ENCODE measurements at regions not wholly inside any gene's neighbourhood (a gene's known extent, or its start where the extent isn't known, plus 50 kb on each side); places are given as distances from the start of the nearest gene placed in this dataset.

- H3K27me3 ChIP-seq (ENCODE audit: insufficient read depth, low read length), result no peaks in the 10 kb centered on the region
- no peak overlapping the region for H3K27ac ChIP-seq (ENCODE audit: low read depth, low read length)
- H3K36me3 ChIP-seq (ENCODE audit: insufficient read depth, low read length), result no peaks in the 10 kb centered on the region
- no peak overlapping the region for H3K4me3 ChIP-seq (ENCODE audit: low read length)
- H3K9ac ChIP-seq (ENCODE audit: low read depth, low read length), result no peak overlapping the region
- no peaks in the 10 kb centered on the region for H3K9me3 ChIP-seq (ENCODE audit: insufficient read depth, low read depth, low read length)
- no peaks in the 10 kb centered on the region for H3K4me1 ChIP-seq (ENCODE audit: insufficient read depth, low read length)
These were observed 182.6 kb upstream of the PUDP start for GRCh38 chrX:7330556-7330955.

- H3K4me1 ChIP-seq (ENCODE audit: insufficient read depth, low read length), result no peaks in the 10 kb centered on the region
- no peak overlapping the region for H3K4me3 ChIP-seq (ENCODE audit: low read length)
- 96% methylated on average over 2 of the region's 2 CpGs for WGBS
- no peaks in the 10 kb centered on the region for H3K9me3 ChIP-seq (ENCODE audit: insufficient read depth, low read depth, low read length)
- no peaks in the 10 kb centered on the region for H3K27me3 ChIP-seq (ENCODE audit: insufficient read depth, low read length)
- H3K27ac ChIP-seq (ENCODE audit: low read depth, low read length), result no peak overlapping the region
- no peaks in the 10 kb centered on the region for H3K36me3 ChIP-seq (ENCODE audit: insufficient read depth, low read length)
- H3K9ac ChIP-seq (ENCODE audit: low read depth, low read length), result no peak overlapping the region
These were observed 170.7 kb upstream of the PUDP start for GRCh38 chrX:7318661-7319060.

GRCh38 chrX:7318241-7318640 lies 170.3 kb upstream of the PUDP start:
- H3K9me3 ChIP-seq (ENCODE audit: insufficient read depth, low read depth, low read length), result no peaks in the 10 kb centered on the region
- H3K9ac ChIP-seq (ENCODE audit: low read depth, low read length), result no peak overlapping the region
- no peak overlapping the region for H3K4me3 ChIP-seq (ENCODE audit: low read length)
- H3K27me3 ChIP-seq (ENCODE audit: insufficient read depth, low read length), result no peaks in the 10 kb centered on the region
- no peaks in the 10 kb centered on the region for H3K36me3 ChIP-seq (ENCODE audit: insufficient read depth, low read length)
- no peak overlapping the region for H3K27ac ChIP-seq (ENCODE audit: low read depth, low read length)
- 95% methylated on average over 6 of the region's 7 CpGs for WGBS
- no peaks in the 10 kb centered on the region for H3K4me1 ChIP-seq (ENCODE audit: insufficient read depth, low read length)

GRCh38 chrX:7316887-7317286 lies 168.9 kb upstream of the PUDP start:
- H3K4me1 ChIP-seq (ENCODE audit: insufficient read depth, low read length), result no peaks in the 10 kb centered on the region
- WGBS, result no CpG with 5 or more reads among the region's 2 CpGs
- H3K4me3 ChIP-seq (ENCODE audit: low read length), result no peak overlapping the region
- H3K36me3 ChIP-seq (ENCODE audit: insufficient read depth, low read length), result no peaks in the 10 kb centered on the region
- no peaks in the 10 kb centered on the region for H3K27me3 ChIP-seq (ENCODE audit: insufficient read depth, low read length)
- H3K9me3 ChIP-seq (ENCODE audit: insufficient read depth, low read depth, low read length), result no peaks in the 10 kb centered on the region
- no peak overlapping the region for H3K27ac ChIP-seq (ENCODE audit: low read depth, low read length)
- no peak overlapping the region for H3K9ac ChIP-seq (ENCODE audit: low read depth, low read length)

DNA sequence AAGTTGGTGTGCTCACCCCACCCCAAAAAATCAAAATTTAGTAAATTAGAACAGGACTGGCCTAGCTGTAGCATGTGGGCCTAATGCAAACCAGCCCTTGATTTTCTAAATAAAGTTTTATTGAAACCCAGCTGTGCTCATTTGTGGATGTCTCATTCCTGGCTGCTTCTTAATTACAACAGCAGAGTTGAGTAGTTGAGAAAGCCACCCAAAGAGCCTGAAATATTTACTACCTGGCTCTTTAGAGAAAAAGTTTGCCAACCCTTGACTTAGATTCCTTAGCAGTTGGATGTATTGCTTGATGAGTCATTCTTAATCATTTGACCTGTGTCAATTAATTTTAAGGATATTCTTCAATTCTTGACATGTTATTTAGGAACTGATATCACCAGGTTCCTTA lies 168.3 kb upstream of the PUDP start:
- H3K27me3 ChIP-seq (ENCODE audit: insufficient read depth, low read length), result no peaks in the 10 kb centered on the region
- no peaks in the 10 kb centered on the region for H3K9me3 ChIP-seq (ENCODE audit: insufficient read depth, low read depth, low read length)
- no peaks in the 10 kb centered on the region for H3K4me1 ChIP-seq (ENCODE audit: insufficient read depth, low read length)
- H3K27ac ChIP-seq (ENCODE audit: low read depth, low read length), result no peak overlapping the region
- H3K9ac ChIP-seq (ENCODE audit: low read depth, low read length), result no peak overlapping the region
- H3K4me3 ChIP-seq (ENCODE audit: low read length), result no peak overlapping the region
- no peaks in the 10 kb centered on the region for H3K36me3 ChIP-seq (ENCODE audit: insufficient read depth, low read length)

DNA sequence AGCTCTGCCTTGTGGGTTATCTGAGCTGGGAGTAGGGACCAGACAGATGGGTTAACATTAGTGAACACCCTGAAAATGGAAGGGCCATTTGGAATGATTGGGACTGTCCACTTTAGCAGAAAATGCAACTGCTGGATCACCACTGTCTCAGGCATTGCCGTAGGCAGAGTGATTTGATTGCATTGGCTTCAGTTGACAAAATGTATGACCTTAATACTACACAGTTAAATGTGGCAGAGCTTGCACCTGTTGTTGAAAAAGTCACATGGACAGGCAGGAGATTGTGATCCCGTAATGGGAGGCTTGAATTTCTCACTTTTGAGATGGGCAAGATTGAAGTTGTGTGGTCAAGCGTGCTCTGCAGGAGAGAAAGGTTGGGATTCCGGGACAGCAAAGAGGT lies 166.5 kb upstream of the PUDP start:
- Histone ChIP-seq H3K27ac (ENCODE audit: low read depth, low read length) (no peak overlapping the region), H3K4me3 (ENCODE audit: low read length) (no peak overlapping the region), H3K4me1 (ENCODE audit: insufficient read depth, low read length) (no peaks in the 10 kb centered on the region), H3K36me3 (ENCODE audit: insufficient read depth, low read length) (no peaks in the 10 kb centered on the region), H3K27me3 (ENCODE audit: insufficient read depth, low read length) (no peaks in the 10 kb centered on the region), H3K9me3 (ENCODE audit: insufficient read depth, low read depth, low read length) (no peaks in the 10 kb centered on the region), H3K9ac (ENCODE audit: low read depth, low read length) (no peak overlapping the region)
- WGBS, result 88% methylated on average over 4 of the region's 4 CpGs

DNA sequence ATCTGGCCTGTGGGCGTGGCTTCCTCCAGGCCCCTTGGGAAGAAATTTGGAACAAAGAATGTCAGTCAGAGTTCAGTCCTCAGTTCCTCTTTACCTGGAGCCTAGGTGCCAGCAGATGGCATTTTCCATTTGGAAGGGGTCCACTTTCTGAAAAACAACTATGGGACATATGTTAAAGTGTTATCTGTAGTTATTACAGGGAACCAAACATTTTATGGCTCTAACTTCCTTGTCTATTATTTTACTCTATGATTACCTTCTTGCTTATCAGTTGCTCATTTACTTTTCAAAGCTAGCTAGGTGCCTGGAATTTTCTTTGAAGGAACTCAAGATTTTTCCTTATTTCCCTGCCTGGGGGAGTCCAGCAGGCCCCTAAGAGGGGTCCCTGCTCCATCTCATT lies 159.8 kb upstream of the PUDP start:
- WGBS, result 85% methylated on average over 1 of the region's 1 CpG
- no peaks in the 10 kb centered on the region for H3K36me3 ChIP-seq (ENCODE audit: insufficient read depth, low read length)
- H3K9me3 ChIP-seq (ENCODE audit: insufficient read depth, low read depth, low read length), result no peaks in the 10 kb centered on the region
- no peak overlapping the region for H3K27ac ChIP-seq (ENCODE audit: low read depth, low read length)
- H3K4me3 ChIP-seq (ENCODE audit: low read length), result no peak overlapping the region
- no peak overlapping the region for H3K9ac ChIP-seq (ENCODE audit: low read depth, low read length)
- H3K27me3 ChIP-seq (ENCODE audit: insufficient read depth, low read length), result no peaks in the 10 kb centered on the region
- no peaks in the 10 kb centered on the region for H3K4me1 ChIP-seq (ENCODE audit: insufficient read depth, low read length)

DNA sequence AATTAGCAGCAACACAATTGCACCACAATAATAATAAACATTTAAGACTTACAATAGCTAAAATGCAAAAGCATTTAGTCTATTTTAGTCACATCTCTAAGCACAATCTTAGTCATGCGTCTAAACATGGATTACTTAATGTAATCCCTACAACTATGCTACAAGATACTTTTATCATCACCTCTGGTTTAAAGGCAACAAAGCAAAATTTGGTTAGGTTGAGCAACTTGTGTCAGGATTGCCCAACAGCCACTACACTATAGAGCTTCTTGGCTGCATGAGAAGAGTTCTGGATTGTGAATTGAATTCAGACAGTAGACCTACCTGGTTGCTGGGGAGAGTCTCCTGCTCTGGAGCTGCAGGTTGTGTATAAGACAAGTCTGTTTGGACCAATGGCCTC lies 146.5 kb upstream of the PUDP start:
- WGBS, result 85% methylated on average over 1 of the region's 1 CpG
- H3K27me3 ChIP-seq (ENCODE audit: insufficient read depth, low read length), result no peaks in the 10 kb centered on the region
- H3K9me3 ChIP-seq (ENCODE audit: insufficient read depth, low read depth, low read length), result no peaks in the 10 kb centered on the region
- H3K4me1 ChIP-seq (ENCODE audit: insufficient read depth, low read length), result no peaks in the 10 kb centered on the region
- H3K9ac ChIP-seq (ENCODE audit: low read depth, low read length), result no peak overlapping the region
- no peak overlapping the region for H3K27ac ChIP-seq (ENCODE audit: low read depth, low read length)
- no peak overlapping the region for H3K4me3 ChIP-seq (ENCODE audit: low read length)
- no peaks in the 10 kb centered on the region for H3K36me3 ChIP-seq (ENCODE audit: insufficient read depth, low read length)

DNA sequence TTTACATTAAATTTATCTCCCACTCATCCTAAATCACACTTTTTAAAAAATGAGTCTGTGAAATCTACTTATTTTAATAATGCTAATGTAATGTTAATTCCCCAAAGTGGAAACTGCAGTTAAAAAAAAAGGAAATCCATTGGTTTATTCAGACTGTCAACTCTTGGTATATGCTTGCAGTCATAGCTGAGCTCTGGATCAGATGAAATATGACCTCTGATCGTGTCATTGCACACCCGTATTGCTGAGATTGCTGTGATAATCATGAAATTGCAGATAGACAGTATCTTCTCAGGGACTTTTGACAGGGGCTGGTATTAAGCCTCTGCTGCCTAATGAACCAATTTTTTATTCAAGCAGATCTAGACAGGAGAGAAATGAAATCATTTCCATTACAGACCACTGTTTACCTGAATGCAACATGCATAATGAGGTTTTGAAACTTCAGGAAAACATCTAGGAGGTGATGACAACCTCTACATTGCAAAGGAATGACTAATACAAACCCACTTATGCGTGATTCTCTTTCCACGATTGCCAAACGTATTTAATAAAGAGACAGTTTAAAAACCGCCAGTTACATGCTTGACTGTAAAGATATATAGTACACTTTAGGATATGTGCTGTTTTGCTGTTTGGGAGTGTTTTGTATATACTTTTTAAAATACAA lies 138.3 kb upstream of the PUDP start:
- no peaks in the 10 kb centered on the region for H3K36me3 ChIP-seq (ENCODE audit: insufficient read depth, low read length)
- H3K9ac ChIP-seq (ENCODE audit: low read depth, low read length), result no peak overlapping the region
- no peaks in the 10 kb centered on the region for H3K9me3 ChIP-seq (ENCODE audit: insufficient read depth, low read depth, low read length)
- H3K27ac ChIP-seq (ENCODE audit: low read depth, low read length), result no peak overlapping the region
- no peaks in the 10 kb centered on the region for H3K4me1 ChIP-seq (ENCODE audit: insufficient read depth, low read length)
- 93% methylated on average over 4 of the region's 6 CpGs for WGBS
- no peak overlapping the region for H3K4me3 ChIP-seq (ENCODE audit: low read length)
- H3K27me3 ChIP-seq (ENCODE audit: insufficient read depth, low read length), result no peaks in the 10 kb centered on the region

DNA sequence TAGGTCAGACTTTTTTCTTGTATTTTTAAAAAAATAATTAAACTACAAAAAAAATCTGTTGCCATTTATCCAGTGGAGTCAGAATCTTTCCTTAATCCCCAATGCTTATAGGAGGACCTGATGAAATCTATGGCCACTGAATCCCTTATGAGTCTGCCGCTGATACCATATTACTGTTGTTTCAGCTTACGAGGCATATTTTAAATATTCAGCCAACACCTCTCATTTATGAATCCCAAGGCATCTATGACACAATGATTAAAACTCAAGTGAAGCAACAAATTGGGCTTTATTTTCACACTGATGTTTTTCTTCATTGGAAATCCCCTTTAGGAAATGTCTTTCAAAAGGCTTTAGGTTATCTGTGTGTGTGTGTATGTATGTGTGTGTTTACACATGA lies 137.8 kb upstream of the PUDP start:
- no peaks in the 10 kb centered on the region for H3K36me3 ChIP-seq (ENCODE audit: insufficient read depth, low read length)
- no peaks in the 10 kb centered on the region for H3K27me3 ChIP-seq (ENCODE audit: insufficient read depth, low read length)
- no peaks in the 10 kb centered on the region for H3K9me3 ChIP-seq (ENCODE audit: insufficient read depth, low read depth, low read length)
- H3K27ac ChIP-seq (ENCODE audit: low read depth, low read length), result no peak overlapping the region
- no peaks in the 10 kb centered on the region for H3K4me1 ChIP-seq (ENCODE audit: insufficient read depth, low read length)
- WGBS, result 100% methylated on average over 2 of the region's 2 CpGs
- no peak overlapping the region for H3K4me3 ChIP-seq (ENCODE audit: low read length)
- no peak overlapping the region for H3K9ac ChIP-seq (ENCODE audit: low read depth, low read length)

GRCh38 chrX:7283741-7284140 lies 135.8 kb upstream of the PUDP start:
- Histone ChIP-seq H3K9me3 (ENCODE audit: insufficient read depth, low read depth, low read length) (no peaks in the 10 kb centered on the region), H3K4me3 (ENCODE audit: low read length) (no peak overlapping the region), H3K4me1 (ENCODE audit: insufficient read depth, low read length) (no peaks in the 10 kb centered on the region), H3K27me3 (ENCODE audit: insufficient read depth, low read length) (no peaks in the 10 kb centered on the region), H3K36me3 (ENCODE audit: insufficient read depth, low read length) (no peaks in the 10 kb centered on the region), H3K27ac (ENCODE audit: low read depth, low read length) (no peak overlapping the region), H3K9ac (ENCODE audit: low read depth, low read length) (no peak overlapping the region)
- WGBS, result 86% methylated on average over 2 of the region's 2 CpGs

DNA sequence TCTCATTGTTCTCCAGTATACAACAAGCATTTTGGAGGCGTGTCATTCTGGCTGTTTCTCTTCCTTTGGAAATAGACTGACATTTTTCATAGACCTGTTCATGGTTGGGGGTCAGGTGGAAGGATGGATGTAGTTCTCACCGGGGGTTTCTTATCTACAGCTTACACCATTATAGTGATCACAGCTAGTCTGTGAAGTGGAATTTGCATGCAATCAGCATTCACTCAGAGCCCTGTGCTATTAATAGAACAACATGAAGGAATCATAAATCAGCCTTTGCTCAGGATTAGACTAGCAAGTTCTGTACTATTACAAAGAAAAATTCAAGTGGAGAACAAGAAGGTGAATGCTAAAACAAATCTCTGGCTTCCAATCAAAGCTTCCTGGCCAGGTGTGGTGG lies 132.6 kb upstream of the PUDP start:
- 100% methylated on average over 1 of the region's 2 CpGs for WGBS
- H3K9me3 ChIP-seq (ENCODE audit: insufficient read depth, low read depth, low read length), result no peaks in the 10 kb centered on the region
- H3K9ac ChIP-seq (ENCODE audit: low read depth, low read length), result no peak overlapping the region

More for the DNA sequence above, 132.6 kb upstream of the PUDP start:
- H3K27me3 ChIP-seq (ENCODE audit: insufficient read depth, low read length), result no peaks in the 10 kb centered on the region
- no peak overlapping the region for H3K27ac ChIP-seq (ENCODE audit: low read depth, low read length)
- no peak overlapping the region for H3K4me3 ChIP-seq (ENCODE audit: low read length)
- H3K36me3 ChIP-seq (ENCODE audit: insufficient read depth, low read length), result no peaks in the 10 kb centered on the region
- no peaks in the 10 kb centered on the region for H3K4me1 ChIP-seq (ENCODE audit: insufficient read depth, low read length)

Data from HUES64 (cell line).